HG03354 (cell line): ENCODE measurements at regions not wholly inside any gene's neighbourhood (a gene's known extent, or its start where the extent isn't known, plus 50 kb on each side); places are given as distances from the start of the nearest gene placed in this dataset.

ENCODE experiments used
- ATAC-seq: cut with Tn5 transposase; IDR thresholded peaks from one replicate; pipeline ENCODE4 v1.9.1; 2021; ENCODE audit warnings: mild to moderate bottlenecking; ENCODE audit not compliant: unreplicated experiment, poor library complexity, severe bottlenecking

DNA sequence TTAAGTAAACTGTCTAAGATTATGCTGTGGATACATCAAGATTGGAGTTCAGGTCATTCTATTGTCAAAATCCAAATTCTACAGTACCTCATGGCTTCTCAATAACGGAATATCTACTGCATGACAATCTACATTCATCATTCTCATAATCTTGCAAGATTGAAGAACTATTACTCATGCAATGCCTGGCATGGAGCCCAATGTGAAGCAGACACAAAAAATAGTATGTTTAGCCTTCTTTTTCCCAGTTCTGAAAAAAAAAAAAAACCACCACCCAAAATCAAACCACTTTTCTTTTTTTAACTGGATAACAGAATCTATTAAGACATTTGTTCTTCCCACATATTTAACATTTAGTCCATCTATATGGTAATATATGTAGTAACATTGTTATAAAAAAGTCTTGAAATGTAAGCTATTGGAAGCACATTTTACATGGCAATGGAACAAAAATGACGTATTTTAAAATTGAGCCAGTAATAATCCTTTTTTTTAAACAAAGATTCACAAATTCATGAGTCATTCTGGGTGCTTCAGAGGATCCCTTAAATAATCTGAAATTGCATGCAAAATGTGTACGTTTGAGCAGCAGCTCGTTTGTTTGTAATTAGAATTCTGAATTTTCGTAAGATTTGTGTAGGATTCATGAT is 232.2 kb upstream of the FMR1 start:
- no peak for ATAC-seq

DNA sequence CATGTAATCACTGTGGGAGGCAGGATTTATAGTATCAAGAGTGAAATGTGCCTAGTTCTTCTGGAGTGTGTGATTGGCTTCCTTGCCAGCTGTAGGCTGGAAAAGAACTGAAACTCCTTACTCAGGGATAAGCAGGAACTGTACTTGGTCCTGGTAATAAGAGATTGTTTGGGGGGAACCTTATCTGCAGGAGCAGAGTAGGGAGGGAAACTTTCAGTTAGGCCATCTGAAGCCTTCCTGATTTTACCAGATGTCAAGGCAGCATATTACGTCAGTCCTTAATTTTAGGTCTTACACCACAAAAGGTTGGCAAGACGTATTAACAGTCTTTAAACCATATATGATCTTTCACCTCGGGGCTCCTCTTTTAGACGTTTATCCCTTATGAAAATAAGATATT is 231.5 kb upstream of the FMR1 start:
- no peak for ATAC-seq

DNA sequence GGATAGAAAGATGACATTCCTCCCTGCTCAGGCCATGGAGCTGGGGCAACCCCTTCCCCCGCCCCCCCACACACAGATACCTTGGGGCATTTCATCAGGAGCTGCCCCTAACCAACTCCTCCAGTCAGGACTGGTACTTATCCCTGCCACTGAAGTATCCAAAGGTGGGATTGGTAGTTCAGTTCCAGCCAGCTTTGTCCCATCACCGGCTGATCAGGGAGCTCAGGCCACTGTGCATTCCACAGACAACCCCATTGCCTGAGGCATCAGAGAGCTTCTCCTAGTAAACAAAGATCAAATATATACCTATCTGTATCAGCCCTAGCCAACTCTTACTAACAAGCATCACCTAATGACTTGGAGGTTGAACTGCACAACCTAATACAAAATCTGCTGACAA is 218.2 kb upstream of the FMR1 start:
- no peak for ATAC-seq

DNA sequence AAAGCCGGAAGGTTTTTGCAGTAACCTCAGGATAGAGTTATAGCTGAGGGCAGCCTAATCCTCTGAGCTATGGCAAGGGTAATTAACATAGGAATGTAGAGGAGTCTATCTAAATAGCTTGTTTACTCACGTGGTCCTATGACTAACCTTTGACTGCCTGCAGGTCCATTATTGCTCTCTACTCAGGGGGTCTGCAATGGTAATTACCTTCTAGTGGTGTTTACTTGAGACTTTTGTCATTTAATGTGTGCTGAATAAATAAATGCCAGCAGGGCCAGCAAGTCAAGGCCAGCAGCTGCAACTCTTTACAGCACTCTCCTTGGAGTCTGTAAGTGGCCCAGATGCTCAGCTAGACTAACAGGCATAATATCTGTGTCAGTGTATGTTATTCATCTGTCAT is 212.7 kb upstream of the FMR1 start:
- no peak for ATAC-seq

DNA sequence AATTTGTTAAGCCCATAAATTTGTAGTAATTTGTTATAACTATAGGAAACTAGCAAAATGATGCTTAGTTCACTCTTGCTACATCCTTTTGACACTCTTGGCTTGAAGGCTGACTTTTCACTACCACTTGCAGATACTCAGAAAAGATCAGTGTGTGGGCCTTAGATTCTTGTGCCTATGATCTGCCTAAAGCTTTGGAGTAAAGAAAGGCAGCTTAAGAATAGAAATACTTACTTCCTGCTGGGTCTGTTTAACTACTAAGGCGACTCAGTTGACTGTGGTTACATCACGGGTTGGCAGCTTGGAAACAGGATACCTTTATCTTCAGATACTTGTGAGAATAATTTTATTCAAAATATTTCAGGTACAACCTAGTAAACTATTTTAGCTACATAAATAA is 201.4 kb upstream of the FMR1 start:
- ATAC-seq = no peak

DNA sequence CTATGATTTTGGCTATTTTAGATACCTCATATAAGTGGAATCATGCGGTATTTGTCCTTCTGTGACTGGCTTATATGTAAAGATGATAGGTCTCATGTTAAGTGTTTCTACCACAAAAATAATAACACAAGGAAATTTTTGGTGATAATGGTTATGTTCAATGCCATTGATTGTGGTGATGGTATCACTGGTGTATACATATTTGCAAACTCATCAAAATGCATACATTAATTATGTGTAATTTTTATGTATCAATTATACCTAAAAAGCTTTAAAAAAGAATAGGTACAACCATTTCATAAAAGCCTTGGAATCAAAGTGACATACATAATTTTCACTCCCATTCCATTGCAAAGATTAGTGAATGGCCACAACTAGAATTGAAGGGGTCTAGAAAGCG is 178.3 kb upstream of the FMR1 start:
- ATAC-seq = no peak

DNA sequence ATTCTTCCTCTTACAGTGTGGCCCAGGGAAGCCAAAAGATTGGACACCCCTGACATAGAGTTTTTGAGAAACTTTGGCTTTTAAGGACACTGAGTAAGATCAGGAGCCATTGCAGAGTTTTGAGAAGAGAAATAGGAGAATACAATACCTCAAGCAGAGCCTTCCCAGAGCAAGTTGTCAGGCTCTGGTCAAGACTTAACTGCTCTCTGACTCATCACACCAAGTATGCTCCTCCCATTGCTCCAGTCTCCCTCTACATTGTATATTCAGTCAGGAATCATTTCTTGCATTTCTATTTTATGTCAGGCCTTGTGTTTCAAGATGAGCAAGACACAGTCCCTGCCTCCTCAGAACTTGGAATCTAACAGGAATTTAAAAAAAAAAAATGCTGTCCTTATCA is 176.4 kb upstream of the FMR1 start:
- ATAC-seq = no peak

DNA sequence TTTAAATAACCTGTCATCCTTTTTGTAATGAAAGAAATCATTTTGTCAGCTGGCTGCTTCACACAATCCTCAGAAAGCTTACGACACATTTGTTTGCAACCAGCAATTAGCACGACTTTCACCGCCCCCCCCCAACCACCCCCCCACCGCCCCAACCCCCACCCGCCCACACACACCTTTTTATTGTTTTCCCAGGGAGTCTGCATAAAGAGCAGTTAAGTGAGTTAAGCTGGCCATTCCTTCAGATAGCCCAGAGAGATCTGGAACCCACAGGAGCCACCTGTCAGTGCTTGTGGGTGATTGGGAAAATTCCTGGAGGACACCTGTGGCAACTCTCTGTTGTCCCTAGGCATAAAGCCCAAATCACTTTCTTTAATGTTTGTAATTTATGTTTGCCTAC is 175.7 kb upstream of the FMR1 start:
- ATAC-seq = no peak

DNA sequence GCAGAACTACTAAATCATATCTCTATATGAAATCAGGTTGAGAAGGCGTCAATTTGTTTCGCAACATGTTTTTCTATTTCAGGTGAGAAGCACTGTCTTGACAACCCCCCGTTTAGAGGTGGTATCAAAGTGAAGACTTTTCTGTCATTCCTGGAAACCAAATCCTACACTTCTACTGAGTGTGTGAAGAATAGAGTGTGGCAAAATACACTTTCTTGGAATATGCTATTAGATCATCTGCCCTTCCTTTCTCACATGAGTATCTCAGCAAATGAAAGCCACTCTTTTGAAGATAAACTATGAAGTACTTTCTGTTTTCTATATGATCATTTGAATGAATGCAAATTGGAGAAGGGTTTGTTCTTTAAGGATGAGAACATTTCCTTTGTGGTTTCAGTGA is 174.0 kb upstream of the FMR1 start:
- no peak for ATAC-seq

DNA sequence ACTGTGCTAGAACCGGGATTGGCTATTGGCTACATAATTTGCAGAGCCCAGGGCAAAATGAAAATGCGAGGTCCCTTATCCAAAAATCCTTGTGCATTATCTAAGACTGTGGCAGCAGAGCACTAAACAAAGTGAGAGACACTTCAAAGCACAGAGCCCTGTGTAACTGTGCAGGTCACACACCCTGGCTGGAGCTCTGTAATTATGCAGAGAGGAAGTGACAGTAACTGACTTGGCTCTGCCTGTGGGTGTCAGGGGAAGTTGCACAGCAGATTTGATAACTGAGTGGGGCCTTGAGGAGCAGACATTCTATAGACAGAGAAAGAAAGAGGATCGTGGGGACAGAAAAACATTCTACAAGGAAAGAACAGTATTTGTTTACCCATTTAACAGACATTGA is 173.5 kb upstream of the FMR1 start:
- no peak for ATAC-seq

DNA sequence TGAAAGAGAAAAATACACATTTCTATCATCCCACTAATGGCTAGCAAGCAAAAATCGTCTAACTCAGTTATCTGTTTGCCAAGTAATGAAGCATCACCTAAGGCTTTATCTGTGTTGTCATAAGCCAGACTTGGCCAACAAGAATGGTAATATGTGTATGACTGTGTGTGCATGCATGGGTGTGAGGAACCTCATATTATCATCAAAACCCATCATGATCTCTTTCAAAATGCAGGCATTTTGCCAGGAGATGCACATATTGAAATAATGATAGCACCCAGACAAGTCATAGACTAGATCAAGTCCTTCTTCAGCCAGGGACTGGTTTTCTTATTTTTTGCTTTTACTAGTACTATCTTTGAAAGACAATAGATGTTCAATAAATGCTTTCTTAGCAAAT is 172.5 kb upstream of the FMR1 start:
- ATAC-seq = no peak

DNA sequence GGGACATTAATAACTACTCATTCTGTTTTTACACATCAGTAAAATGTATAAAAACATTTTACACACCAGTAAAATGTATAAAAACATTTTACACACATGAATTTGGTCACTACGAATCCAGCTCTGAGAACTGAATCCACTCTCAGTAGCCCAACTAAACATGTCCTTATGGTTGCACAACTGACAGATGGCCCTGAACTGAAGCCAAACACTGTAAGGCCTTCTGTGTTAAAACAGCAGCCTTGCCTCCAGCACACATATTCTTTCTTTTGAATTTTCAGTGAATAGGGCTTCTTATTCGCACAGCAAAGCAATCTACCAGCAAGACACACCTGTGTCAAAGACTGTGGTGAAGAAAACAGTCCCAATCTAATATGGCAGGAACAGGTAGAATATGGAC is 169.9 kb upstream of the FMR1 start:
- no peak for ATAC-seq

DNA sequence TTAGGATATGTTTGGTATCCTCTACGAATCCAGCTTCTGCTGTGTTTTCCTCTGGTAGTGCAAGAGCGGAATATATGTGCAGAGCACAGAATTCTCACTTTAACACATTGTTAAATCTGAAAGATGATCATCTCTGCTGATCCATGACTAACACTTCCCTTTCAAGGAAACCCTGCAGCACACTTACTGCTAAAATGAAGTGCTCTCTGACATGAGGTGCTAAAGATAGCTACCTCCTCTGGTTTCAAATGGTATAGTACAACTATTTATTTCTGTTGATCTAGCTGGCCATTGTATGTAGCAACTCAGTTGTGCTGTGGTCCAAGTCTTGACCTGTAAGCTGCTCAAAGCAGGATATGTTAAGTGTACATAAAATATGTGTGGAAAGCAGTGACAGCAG is 162.4 kb upstream of the FMR1 start:
- no peak for ATAC-seq

DNA sequence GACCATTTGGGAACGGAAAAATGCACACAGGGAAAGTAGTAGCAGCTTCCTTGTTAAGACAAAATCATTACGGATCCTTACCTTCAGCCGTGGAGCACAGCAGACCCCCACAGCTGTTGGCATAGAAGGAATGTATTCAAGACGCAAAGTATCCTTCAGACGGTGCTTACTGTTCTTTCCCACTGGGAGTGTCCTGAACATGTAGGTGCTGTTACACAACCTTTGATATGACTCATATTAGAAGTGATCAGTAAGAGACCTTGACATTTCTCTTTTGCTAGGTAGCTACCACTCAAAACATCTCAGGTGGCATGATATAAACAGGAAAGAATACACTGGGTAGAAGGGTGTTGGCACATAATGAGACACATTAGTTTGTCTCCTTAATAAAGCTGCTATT is 154.0 kb upstream of the FMR1 start:
- no peak for ATAC-seq

DNA sequence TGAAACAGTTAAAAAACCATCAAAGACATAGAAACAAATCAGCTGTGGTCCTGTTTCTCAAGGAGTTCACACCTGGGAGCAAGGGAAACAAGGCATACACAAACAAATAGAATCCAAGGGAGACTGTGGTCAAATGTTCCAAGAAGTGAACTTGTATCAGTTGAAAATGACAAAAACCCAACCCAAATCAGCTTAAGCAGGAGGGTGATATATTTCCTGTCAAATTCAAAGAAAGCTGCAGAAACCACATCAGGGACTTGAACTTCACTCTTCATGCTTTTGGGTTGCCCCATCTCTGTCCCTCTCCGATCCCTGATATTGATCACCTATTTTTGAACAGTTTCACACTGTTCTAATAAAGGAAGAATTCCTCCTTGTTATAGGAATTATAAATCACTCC is 148.6 kb upstream of the FMR1 start:
- ATAC-seq = no peak

DNA sequence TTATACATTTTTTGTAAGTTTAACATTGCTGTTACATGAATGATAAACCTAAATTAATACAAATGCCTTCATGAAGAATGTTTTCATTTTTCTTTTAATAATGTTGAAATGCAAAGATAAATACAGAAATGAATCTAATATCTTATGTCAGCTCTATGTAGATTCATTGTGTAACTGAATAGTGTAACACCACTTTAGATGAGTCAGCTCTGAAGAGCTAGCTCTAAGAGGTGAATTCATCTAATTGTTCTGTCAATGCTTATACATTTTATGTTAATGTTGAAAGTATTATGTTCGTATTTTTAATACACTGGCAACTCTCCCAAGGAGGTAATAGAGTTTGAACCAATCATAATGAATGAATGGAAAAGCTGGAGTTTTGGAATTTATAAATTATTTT is 146.9 kb upstream of the FMR1 start:
- no peak for ATAC-seq

DNA sequence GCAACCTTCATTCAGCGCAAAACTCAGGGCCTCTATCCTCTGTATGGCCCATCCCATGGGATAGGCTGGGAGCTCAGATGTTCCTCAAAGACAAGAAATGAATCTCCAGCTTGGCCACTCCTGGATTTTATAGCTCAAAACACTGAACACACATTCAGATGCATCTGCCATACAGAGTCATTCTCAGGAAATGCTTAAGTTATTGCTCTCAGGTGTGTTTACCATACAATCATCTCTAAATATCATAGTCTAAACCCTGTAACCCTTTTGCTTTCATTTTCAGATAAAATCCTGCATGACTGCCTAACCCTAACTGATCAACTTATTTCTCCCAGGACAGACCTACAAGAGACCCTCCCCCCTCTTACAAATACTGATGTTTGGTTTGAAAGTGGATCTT is 140.9 kb upstream of the FMR1 start:
- no peak for ATAC-seq

DNA sequence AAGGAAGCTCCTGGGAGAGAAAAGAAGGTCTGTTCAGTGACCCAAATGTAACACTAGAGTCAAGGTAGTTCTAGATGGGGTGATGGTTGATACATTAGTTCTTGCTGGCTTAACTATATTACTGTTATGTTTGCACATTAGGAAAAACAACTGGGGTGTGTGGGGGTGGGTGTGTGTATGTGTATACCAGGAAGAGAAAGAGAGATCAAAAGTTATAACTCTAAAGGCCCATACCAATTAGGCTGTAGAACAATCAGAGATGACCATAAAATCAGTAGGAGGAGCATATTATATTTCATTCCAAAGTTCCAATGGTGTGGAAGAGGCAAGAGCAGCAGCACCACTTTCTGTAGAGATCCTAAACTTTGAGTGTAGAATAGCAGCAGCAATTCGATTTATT is 134.7 kb upstream of the FMR1 start:
- no peak for ATAC-seq

DNA sequence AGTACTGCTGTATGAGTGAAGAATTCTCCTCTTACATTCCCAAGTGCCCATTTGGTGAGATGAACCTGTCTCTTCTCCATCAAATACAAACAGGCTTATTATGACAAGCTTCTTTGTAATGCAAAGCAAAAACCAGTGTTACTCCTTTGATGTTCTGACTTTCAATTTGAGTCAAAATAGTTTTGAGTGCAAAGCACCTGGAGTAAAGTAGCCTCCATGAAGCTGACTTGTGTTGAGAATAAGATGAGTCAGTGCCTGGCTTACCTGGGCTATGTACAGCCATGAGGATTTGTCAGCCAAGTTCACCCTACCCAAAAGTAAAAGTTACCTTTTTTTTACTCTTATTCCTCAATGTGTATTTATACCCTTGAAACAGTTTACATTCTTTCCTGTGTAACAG is 132.5 kb upstream of the FMR1 start:
- ATAC-seq = no peak

DNA sequence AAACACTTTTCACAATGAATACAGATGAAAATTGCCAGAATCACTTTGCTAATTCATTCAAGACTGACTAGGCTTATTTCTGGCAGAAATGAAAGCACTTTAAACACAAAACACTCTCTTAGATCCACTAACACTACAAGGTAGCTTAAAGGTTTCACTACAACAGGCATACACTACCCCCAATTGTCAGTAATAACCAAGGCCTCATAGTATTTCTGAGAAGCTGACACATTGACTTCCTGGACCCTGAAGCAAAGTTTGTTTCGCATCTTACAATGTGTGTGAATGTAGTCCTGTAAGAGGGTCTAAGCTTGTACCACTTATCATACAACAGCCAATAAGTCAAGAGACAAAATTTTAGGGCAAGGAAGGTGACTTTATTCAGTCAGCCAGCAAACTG is 129.9 kb upstream of the FMR1 start:
- ATAC-seq = no peak

DNA sequence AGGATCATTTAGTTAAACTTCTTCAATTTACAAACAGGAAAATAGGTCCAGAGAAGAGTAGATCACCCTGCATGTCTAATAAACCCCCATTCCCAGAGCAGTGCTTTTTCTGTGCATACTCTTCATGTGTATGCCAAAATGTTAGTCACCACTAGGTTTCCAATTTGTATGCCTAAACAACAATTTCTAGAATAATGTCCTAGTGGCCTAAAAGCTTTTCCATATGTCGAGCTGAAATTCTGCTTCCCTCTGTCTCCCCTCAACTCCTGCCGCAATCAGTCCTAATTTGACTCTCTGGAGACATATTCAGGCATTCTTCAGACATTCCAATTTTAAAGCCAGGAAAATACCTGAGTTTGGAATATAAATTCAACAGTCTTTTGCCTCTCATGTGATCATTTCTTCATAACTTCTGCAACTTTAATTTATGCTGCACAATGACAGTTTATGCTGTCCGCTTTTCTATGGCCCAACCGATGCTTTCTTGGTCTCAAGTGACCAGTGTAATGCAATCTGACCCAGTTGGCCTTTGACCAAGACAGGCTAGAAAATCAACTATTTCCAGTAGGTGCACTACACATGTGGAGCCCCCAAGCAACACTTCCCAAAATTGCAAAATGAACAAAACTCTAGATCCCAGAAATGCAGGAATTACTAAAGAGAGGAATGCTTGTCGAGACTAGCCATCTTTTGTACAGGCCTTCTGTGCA is 122.9 kb upstream of the FMR1 start:
- ATAC-seq = no peak

DNA sequence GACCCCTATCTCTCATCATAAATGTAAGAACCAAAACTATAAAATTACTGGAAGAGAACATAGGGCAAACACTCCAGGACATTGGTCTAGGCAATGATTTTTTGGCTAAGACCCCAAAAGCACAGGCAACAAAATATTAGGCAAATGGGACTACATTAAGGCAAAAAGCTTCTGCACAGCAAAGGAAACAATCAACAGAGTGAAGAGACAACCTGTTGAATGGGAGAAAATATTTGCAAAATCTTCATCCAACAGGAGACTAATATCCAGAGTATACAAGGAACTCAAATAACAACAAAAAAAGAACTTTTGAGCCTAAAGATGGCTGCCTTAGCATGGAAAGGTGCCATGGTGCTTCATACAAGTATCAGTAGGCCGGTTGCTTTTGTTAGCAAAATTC is 111.1 kb upstream of the FMR1 start:
- ATAC-seq = no peak
